Natural killer cell (primary cell): ENCODE measurements at regions not wholly inside any gene's neighbourhood (a gene's known extent, or its start where the extent isn't known, plus 50 kb on each side); places are given as distances from the start of the nearest gene placed in this dataset.
"Not testable (repeated sequence)": the region's sequence is repeated elsewhere in the genome, so short reads cannot be mapped to it uniquely, and the experiment has no call there.

Source experiments
- ATAC-seq, 3 donors: fragments of 150-1000 bp in 2 of 3; fragments of 200-7000 bp in 1 of 3; cut with Tn5 transposase; 1 replicate in 1 of 3; 2 replicates in 2 of 3; pipeline ENCODE4 v1.10.0; 2021; ENCODE audit warnings: mild to moderate bottlenecking in 2 of 3, moderate library complexity in 2 of 3
- DNase-seq, 2 donors: peaks; one replicate each; pipeline versions ENCODE4 v3.0.0 to v3.0.0-alpha.2; 2013 to 2021; ENCODE audit warnings: mixed read lengths in 1 of 2
- H3K27ac ChIP-seq: one replicate; pipeline ENCODE4 v1.5.1; 2013; ENCODE audit warnings: mild to moderate bottlenecking, low read length
- H3K27me3 ChIP-seq: one replicate; pipeline ENCODE4 v1.6.1; 2013; ENCODE audit warnings: low read length; ENCODE audit not compliant: control insufficient read depth, insufficient read depth
- H3K36me3 ChIP-seq: one replicate; pipeline ENCODE4 v1.6.1; 2013; ENCODE audit warnings: low read length; ENCODE audit not compliant: control insufficient read depth, insufficient read depth
- H3K4me1 ChIP-seq: one replicate; pipeline ENCODE4 v1.6.1; 2013; ENCODE audit warnings: low read length; ENCODE audit not compliant: control insufficient read depth, insufficient read depth
- H3K4me3 ChIP-seq: one replicate; pipeline ENCODE4 v1.5.1; 2013; ENCODE audit warnings: low read length
- H3K9me3 ChIP-seq: one replicate; pipeline ENCODE4 v1.6.1; 2013; ENCODE audit warnings: low read length; ENCODE audit not compliant: control insufficient read depth, insufficient read depth
- H3K27ac Mint-ChIP-seq, 2 donors: one replicate each; pipeline ENCODE4 v1.8.0; 2022; ENCODE audit warnings: mild to moderate bottlenecking in 2 of 2, mixed read lengths in 2 of 2, moderate library complexity in 1 of 2
- H3K27me3 Mint-ChIP-seq, 2 donors: one replicate each; pipeline ENCODE4 v1.8.0; 2022; ENCODE audit warnings: low read depth in 2 of 2, mixed read lengths in 2 of 2
- H3K36me3 Mint-ChIP-seq: one replicate; pipeline ENCODE4 v1.8.0; 2022; ENCODE audit warnings: mixed read lengths
- H3K4me1 Mint-ChIP-seq, 2 donors: one replicate each; pipeline ENCODE4 v1.8.0; 2022; ENCODE audit warnings: mixed read lengths in 2 of 2
- H3K4me3 Mint-ChIP-seq: one replicate; pipeline ENCODE4 v1.8.0; 2022; ENCODE audit warnings: mild to moderate bottlenecking, moderate library complexity, mixed read lengths
- H3K9me3 Mint-ChIP-seq, 2 donors: one replicate each; pipeline ENCODE4 v1.8.0; 2022; ENCODE audit warnings: mixed read lengths in 2 of 2
- WGBS: methylation state at CpG from one replicate; pipeline ENCODE4 v1.1.7; 2013; ENCODE audit warnings: missing lambda C conversion rate; ENCODE audit not compliant: insufficient coverage; 5-methylcytosine and 5-hydroxymethylcytosine counted together
- intact Hi-C: fragments of 100-400 bp; cut with micrococcal nuclease; formaldehyde crosslinking; loops from one replicate; pipeline ENCODE4 v1.14.2; 2022
- TF ChIP-seq, protein P1 (sequence below): fragments of 200-600 bp; IDR thresholded peaks from one replicate; pipeline ENCODE4 v1.8.0; 2022; ENCODE audit warnings: antibody characterized with exemption

DNA sequence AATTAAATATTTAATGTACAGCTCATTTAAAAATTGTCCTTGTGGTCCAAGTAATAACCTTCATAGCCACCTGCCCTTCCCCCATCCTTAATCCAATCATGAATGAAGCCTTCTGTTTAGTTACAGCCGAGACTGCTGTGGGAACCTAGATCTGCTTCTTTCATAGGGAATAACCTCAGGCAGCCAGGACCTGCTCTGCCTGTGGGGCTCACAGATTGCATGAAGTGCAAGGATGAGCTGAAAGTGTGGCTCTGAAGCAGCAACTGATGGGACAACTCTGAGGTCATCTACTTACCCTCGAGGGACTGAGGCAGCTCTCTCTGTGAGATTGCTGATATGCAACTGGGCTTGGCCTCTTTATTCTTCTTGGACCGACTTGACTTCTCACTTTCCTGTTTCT lies 169.8 kb downstream of the POTEB3 start:
- no peak overlapping the region for H3K4me3 ChIP-seq
- Mint-ChIP-seq H3K4me1 (peaks cover 13 to 19% of the 10 kb centered on the region in 2 donors), H3K27ac (no peak overlapping the region), H3K4me3 (no peak overlapping the region), H3K36me3 (no peaks in the 10 kb centered on the region), H3K9me3 (no peaks in the 10 kb centered on the region), H3K27me3 (peaks cover 9 to 22% of the 10 kb centered on the region in 2 donors)
- ATAC-seq (no peak), DNase-seq (peak in 1 of 2 donors; percentile 5)
- no peak overlapping the region for H3K27ac ChIP-seq
- intact Hi-C loops = no loop called here
- WGBS = 42% methylated on average over 3 of the region's 3 CpGs
- H3K4me1 ChIP-seq = no peaks in the 10 kb centered on the region
- H3K9me3 ChIP-seq = no peaks in the 10 kb centered on the region
- no peaks in the 10 kb centered on the region for H3K27me3 ChIP-seq
- TF ChIP-seq, protein P1, sequence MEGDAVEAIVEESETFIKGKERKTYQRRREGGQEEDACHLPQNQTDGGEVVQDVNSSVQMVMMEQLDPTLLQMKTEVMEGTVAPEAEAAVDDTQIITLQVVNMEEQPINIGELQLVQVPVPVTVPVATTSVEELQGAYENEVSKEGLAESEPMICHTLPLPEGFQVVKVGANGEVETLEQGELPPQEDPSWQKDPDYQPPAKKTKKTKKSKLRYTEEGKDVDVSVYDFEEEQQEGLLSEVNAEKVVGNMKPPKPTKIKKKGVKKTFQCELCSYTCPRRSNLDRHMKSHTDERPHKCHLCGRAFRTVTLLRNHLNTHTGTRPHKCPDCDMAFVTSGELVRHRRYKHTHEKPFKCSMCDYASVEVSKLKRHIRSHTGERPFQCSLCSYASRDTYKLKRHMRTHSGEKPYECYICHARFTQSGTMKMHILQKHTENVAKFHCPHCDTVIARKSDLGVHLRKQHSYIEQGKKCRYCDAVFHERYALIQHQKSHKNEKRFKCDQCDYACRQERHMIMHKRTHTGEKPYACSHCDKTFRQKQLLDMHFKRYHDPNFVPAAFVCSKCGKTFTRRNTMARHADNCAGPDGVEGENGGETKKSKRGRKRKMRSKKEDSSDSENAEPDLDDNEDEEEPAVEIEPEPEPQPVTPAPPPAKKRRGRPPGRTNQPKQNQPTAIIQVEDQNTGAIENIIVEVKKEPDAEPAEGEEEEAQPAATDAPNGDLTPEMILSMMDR = no peak
- no peaks in the 10 kb centered on the region for H3K36me3 ChIP-seq

DNA sequence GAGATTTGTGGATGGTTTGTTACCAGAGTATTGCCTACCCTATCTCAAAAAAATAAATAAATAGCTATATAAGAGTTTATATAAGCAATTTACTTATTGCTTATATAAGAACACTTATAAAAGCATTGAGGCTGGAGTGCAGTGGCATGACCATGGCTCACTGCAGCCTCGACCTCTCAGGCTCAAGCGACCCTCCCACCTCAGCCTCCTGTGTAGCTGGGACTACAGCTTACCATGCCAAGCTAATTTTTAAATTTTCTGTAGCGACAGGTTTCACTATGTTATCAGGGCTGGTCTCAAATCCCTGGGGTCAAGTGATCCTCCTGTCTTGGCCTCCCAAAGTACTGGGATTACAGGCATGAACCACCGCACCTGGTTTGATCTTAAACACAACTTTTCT lies 170.6 kb downstream of the POTEB3 start:
- intact Hi-C loops, H3K27me3 ChIP-seq, H3K27ac ChIP-seq, H3K27ac Mint-ChIP-seq, H3K4me1 ChIP-seq, H3K4me3 Mint-ChIP-seq, ATAC-seq, H3K4me3 ChIP-seq, H3K36me3 Mint-ChIP-seq, H3K9me3 Mint-ChIP-seq, H3K9me3 ChIP-seq, H3K36me3 ChIP-seq: not testable (repeated sequence)
- DNase-seq = peak in 1 of 2 donors; percentile 1
- WGBS = 89% methylated on average over 4 of the region's 4 CpGs
- Mint-ChIP-seq H3K27me3 (peaks cover 9 to 22% of the 10 kb centered on the region in 2 donors), H3K4me1 (peaks cover 13 to 19% of the 10 kb centered on the region in 2 donors)

DNA sequence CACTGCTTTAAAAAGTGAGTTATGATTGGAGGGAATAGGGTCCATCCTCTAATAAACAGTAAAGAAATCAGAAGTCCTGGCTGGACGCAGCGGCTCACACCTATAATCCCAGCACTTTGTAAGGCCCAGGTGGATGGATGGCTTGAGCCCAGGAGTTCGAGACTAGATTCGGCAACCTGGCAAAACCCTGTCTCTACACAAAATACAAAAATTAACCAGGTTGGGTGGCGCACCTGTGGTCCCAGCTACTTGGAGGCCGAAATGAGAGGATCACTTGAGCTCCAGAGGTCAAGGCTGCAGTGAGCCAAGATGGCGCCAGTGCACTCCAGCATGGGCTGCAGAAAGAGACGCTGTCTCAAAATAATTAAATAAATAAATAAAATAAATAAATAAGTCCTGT lies 171.2 kb downstream of the POTEB3 start:
- TF ChIP-seq, protein P1 = no peak
- Mint-ChIP-seq H3K4me3 (no peak overlapping the region), H3K4me1 (peaks cover 13 to 19% of the 10 kb centered on the region in 2 donors), H3K27ac (no peak overlapping the region), H3K27me3 (peaks cover 9 to 22% of the 10 kb centered on the region in 2 donors), H3K9me3 (no peaks in the 10 kb centered on the region), H3K36me3 (no peaks in the 10 kb centered on the region)
- DNase-seq (peak in 1 of 2 donors; percentile 2), ATAC-seq (no peak)
- intact Hi-C loops = no loop called here
- WGBS = 89% methylated on average over 7 of the region's 8 CpGs
- H3K4me3 ChIP-seq = no peak overlapping the region
- no peak overlapping the region for H3K27ac ChIP-seq
- H3K4me1 ChIP-seq = no peaks in the 10 kb centered on the region
- H3K27me3 ChIP-seq = no peaks in the 10 kb centered on the region
- H3K36me3 ChIP-seq = no peaks in the 10 kb centered on the region
- H3K9me3 ChIP-seq = no peaks in the 10 kb centered on the region

DNA sequence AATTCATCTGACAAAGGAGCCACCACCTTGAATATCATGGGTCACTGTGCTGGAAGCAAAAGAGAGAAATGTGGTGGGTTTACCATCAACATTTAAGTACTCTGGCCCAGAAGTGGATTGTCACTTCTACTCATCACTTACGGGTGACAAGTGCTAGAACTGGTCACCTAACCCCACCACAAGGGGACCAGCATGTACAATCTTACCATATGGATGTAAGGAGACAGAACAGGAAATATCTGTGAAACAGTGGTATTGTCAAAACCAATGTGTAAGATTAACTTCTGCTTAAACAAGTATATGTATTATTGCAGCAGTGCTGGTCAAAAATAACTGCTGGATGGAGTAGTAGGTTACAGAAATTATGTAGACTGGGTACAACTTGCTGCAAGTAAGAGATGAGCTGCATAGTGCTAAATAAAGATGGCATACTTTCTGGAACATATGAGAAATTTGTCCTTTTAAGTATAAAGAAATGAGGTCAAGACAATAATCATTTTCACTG lies 171.8 kb downstream of the POTEB3 start:
- Mint-ChIP-seq H3K4me1 (peaks cover 13 to 19% of the 10 kb centered on the region in 2 donors), H3K27me3 (peaks cover 9 to 22% of the 10 kb centered on the region in 2 donors)

More for the DNA sequence above, 171.8 kb downstream of the POTEB3 start:
- Histone ChIP-seq H3K4me3 (no peak overlapping the region), H3K36me3 (no peaks in the 10 kb centered on the region), H3K4me1 (no peaks in the 10 kb centered on the region), H3K27me3 (no peaks in the 10 kb centered on the region), H3K9me3 (no peaks in the 10 kb centered on the region), H3K27ac (no peak overlapping the region)
- Mint-ChIP-seq H3K9me3 (no peaks in the 10 kb centered on the region), H3K27ac (peak overlapping the region in 1 of 2 donors; percentile 33), H3K36me3 (no peaks in the 10 kb centered on the region), H3K4me3 (no peak overlapping the region)
- 45% methylated on average over 1 of the region's 1 CpG for WGBS
- TF ChIP-seq, protein P1 = peak; percentile 18
- DNase-seq (peak in 1 of 2 donors; percentile 2), ATAC-seq (peak; percentile 63 to 93 (median 77))
- intact Hi-C loops = no loop called here
